DMS79 (cell line): ENCODE measurements at regions not wholly inside any gene's neighbourhood (a gene's known extent, or its start where the extent isn't known, plus 50 kb on each side); places are given as distances from the start of the nearest gene placed in this dataset.

Source experiments
- DNase-seq: peaks from one replicate; lab custom pipeline; 2025; lab: John Stamatoyannopoulos, UW

DNA sequence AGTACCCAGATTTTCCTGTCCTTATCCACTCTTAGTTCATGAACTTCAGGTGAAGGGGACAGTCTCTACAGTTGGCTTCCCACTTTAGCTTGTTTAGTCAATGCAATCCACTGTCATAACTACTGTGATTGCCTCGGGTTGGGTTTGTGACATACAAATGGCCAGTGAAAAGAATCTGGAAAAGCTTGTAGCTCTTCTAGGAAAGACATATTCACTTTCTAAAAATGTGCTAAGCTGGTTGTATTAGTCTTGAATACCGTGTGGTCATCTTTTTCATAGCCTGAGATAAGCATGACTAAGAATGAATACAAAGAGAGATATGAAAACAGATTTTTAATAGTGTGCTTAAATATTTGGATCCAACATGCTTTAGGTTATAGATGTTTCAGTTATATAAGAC, 1443.5 kb upstream of the IGFBP7 start:
- no peak for DNase-seq

DNA sequence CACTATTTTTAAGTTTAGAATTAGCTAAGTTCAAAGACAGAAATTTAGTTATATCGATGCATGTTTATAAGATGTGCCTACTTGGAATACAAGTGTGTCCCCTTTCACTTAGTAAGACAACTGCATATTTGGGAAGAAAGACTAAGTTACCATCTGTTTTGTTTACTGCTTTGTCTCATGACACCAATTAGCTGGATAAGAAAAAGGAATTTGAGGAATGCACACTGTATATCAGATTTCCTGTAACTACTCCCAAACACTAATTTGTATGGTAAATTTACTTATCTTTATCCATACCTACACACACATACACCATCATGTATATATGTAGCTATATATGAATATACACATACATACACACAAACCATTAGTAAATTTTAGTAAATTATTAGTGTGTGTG, 1442.8 kb upstream of the IGFBP7 start:
- DNase-seq, result no peak

DNA sequence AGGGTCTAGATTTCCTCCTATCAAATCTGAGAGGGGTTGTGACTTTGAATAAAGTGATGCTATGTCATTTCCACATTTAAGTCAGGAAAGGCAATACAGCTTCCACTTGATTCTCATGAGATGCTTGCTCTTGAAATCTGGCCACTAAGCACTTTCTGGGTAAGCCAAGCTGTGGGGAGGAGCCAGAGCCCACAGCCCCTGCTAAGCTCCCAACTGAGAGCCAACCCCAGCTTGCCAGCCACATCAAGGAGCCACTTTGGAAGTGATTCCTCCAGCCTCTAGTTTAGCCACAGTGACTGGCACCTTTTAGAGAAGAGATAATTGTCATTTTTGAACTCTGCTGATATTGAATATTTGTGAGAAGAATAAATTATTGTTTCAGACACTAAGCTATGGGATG, 1441.5 kb upstream of the IGFBP7 start:
- no peak for DNase-seq

DNA sequence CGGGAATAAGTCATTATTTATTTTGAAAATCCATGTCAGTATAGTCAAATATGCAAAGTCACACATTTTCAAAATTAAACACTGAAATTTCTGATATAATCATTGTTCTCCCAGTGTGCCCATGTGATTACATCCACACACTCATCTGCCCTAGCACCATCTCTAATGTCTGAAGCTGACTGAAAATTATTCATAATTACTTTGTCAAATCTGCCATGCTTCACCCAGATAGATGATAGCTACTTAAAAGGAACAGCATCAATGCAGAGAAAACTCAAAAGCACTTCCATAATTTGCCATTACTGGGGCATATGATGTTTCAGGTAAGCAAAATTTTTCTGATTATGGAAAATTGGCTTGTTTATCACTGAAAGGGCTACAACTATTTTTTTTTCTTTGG, 1433.3 kb upstream of the IGFBP7 start:
- DNase-seq, result no peak

DNA sequence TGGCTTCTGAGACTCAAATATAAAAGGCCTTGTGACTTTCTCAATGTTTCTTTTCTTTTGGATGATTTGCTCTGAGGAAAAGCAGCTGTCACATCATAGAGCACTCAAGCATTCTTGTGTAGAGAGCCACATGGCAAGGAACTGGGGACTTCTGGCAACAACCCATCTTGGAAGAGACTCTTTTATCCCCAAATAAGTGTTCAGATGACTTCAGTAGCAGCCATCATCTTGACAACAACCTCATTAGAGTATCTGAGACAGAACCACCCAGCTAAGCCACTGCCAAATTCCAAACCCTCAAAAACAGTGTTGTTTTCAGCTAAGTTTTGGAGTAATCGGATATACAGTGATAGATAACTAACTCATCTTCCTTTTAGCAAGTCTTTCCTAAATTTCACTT, 1431.7 kb upstream of the IGFBP7 start:
- DNase-seq, result no peak

DNA sequence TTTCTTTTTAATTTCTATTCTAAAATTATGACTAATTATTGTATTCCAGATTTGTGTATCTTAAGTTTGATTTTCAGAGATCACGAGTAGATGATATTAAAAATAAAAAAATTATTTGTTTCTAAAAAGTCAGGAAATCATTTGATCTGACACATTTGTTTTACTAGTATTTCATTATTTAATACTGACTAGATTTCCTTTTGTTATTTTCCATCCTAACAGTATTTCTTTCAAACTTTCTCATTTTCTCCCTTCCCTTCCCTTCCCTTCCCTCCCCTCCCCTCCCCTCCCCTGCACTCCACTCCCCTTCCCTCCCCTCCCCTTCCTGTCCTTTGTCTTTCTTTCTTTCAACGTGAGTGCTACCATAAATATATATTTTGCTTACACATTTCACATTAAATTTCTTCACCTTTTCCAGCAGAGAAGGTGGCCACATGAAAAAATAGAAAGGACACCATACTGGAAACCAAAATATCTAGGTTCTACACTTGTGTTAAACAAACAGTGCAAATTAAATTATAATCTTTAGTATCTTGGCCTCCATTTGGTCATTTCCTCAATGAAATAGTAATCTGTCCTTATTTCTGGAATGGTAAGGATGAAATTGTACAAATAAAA, 1412.7 kb upstream of the IGFBP7 start:
- no peak for DNase-seq

DNA sequence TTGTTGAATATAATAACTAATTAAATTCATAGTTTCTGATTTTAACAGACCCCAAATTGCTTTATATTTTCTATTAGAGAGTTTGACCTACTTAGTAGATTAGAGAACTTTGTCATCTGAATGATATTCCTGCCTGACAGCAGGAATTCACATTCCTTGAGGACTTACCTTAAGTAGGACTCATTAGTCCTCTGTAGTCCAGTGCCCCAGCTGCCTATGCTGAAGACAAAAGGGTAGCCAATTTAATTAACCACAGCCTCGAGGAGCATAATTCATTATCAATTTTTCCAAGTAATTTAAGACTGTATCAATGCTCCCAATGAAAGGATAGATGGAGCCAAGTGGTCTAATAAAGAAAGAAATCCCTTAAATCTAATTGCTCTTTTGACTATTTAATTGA, 1405.0 kb upstream of the IGFBP7 start:
- no peak for DNase-seq

DNA sequence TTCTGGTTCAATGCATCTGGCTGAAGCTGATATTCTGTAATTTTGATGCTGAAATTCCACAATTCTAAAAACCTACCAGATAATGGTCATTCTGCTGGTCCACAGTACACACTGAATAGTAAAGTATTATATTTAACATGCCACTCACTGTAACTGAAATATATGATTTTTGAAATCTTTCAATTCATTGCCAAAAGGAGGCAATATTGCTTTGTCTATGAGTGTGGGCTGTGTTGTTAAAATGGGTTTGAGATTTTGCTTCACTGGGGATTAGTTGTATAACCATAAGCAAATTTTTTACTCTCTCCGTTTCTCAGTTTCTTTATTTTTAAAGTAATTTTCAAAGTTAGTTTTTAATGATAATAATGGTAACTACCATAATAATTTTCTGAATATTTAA, 1404.1 kb upstream of the IGFBP7 start:
- no peak for DNase-seq

DNA sequence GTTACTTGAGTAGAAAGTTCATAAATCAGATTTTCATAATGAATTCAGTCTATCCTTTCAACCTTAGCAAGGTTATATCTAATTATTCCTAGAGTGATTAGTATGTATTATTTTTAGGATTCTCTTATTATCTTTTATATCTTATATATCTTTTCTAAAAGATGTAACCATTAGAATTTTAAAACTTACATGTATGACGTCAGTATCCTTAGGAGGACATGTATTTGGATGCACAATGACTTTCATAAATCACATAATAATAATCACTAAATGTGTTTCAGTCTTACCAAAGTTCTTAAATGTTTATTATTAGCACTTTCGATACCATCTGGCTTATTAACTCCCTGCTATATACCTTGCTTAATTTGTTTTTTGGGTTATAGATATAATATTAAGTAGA, 1400.5 kb upstream of the IGFBP7 start:
- no peak for DNase-seq

DNA sequence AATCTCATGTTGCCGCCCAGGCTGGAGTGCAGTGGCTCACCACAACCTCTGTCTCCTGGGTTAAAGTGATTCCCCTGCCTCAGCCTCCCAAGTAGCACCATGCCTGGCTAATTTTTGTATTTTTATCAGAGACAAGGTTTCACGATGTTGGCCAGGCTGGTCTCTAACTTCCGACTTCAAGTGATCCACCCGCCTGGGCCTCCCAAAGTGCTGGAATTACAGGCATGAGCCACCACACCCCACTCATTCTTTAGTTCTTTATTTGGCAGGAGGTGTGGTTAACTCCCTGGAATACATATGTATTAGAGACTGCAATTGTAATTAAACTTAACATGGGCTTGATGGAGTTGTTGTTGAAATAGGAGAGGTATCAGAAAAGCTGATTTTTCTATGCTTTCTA, 1396.9 kb upstream of the IGFBP7 start:
- no peak for DNase-seq

DNA sequence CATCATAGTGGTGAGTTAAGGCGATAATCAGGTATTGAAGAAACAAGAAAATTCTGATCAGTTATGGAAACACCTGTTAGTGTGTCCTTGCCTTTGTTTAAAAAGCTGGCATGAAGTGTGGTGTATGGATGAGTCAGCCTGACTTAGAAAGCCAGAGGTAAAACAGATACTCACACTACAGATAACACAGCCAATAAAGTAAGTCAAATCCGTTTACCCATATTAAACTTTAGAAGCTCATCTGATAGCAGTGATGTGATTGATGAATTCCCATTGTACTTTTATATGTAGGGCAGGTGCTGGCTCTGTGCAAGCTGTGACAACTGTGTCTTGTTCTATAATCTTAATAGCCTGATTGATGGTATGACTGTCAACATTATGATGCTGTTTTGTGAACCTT, 1392.7 kb upstream of the IGFBP7 start:
- DNase-seq, result no peak

DNA sequence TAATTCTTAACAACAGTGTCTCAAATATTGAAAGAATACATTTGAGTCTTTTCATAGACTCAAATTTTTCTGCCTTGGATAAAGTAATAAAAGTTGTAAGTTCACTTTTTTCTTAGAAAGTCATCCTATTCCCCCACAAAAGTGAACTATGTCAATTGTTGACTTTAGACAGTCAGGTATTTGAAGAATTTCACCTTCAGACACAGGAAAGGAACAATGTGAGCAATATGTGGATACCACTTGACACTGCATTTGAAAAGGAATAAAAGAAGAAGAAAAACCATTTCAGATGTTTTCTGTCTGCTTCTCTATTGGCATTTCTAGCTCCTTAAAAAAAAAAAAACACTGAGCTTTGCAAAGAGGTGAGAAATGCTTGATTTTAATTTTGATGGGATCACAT, 1389.0 kb upstream of the IGFBP7 start:
- no peak for DNase-seq

DNA sequence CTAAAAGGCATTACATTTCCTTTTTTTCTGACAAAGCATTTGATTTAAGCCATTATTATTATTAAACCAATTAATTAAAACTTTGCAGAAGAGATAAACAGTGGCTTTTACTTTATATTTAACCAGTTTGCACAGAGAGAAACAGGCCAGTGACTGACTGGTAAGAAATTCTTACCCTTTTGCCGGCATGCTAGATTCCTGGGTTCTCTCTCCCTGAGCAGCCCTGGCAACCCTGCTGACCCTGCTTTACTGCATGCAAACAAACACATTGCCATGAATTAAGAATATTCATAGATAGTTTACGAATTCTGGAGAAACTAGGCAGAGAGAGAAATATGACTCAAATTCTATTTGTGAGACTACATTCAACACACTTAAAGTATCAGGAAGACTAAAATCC, 1381.4 kb upstream of the IGFBP7 start:
- no peak for DNase-seq

DNA sequence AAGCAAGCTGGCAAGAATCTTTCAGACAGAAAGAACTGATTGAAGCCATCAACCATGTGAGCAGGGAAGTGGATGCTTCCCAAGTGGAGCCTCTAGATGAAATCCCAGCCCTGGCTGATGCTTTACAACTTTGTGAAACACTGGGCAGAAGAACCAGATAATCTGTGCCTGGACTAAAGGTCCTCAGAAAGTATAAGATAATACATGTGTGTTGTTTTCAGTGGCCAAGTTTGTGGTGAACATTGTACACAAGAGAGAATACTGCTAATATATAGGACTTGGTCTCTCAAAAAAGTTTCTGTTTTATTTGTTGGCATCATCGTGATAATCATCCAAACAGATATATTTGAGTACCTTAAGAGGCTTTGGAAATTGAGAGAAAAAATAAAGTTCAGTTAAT, 1367.8 kb upstream of the IGFBP7 start:
- DNase-seq, result no peak

DNA sequence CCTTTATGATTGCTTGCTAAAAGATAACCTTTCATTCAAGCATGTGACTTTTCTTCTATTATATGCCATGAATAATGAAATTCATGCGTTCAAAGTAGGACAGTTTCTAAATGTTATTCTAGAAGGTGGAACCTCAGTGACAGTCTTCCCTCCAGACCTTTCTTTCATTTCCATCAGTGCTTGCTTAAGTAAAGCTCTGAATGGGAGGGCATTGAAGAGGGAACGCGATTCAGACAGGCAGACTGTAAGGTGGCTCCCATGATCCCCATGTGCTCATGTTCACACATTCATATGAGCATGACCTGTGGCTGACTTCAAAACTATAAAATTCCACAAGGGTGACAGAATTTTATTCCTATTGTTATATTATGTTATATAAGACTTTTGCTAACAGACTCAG, 1367.3 kb upstream of the IGFBP7 start:
- DNase-seq, result no peak

DNA sequence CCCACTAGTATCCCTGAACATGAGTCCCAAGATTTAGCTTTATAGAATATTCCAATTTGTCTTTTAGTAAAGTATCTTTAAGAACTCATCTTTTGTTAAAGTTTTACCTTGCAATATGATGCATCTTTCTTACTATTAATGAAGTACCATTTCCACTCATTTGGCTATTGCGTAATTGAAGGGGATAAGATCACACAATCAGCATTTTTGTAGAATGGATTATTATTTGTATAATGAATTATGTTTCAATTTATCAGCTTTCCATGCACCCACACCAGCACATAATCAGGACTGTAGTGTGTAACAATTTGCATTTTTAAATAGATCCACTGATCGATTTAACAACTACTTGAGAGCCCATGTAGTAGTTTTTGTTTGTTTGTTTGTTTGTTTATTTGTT, 1364.9 kb upstream of the IGFBP7 start:
- no peak for DNase-seq

DNA sequence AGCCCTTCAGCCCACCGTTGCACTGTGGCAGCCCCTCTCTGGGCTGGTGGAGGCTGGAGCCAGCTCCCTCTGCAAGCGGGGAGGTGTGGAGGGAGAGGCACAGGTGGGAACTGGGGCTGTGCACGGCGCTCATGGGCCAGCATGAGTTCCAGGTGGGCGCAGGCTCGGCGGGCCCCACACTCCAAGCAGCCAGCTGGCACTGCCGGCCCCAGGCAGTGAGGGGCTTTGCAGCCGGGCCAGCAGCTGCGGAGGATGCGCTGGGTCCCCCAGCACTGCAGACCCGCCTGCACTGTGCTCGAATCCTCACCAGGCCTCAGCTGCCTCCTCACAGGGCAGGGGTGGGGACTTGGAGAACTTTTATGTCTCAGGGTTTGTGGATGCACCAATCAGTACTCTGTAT, 1354.8 kb upstream of the IGFBP7 start:
- no peak for DNase-seq

DNA sequence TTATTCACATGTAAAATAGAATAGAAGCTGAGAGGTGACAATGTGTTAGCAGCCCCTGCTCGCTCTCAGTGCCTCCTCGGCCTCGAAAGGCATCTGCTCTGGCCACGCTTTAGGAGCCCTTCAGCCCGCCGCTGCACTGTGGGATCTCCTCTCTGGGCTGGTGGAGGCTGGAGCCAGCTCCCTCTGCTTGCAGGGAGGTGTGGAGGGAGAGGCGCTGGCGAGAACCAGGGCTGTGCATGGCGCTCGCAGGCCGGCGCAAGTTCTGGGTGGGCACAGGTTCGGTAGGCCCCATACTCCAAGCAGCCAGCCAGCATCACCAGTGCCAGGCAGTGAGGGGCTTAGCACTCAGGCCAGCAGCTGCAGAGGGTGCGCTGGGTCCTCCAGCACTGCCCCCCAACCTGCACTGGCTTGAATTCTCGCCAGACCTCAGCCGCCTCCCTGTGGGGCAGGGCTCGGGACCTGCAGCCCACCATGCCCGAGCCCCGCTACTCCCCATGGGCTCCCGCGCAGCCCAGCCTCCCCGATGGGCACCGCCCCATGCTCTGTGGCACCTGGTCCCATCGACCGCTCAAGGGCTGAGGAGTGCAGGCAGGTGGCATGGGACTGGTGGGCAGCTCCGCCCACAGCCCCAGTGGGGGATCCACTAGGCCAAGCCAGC, 1346.7 kb upstream of the IGFBP7 start:
- DNase-seq, result no peak

DNA sequence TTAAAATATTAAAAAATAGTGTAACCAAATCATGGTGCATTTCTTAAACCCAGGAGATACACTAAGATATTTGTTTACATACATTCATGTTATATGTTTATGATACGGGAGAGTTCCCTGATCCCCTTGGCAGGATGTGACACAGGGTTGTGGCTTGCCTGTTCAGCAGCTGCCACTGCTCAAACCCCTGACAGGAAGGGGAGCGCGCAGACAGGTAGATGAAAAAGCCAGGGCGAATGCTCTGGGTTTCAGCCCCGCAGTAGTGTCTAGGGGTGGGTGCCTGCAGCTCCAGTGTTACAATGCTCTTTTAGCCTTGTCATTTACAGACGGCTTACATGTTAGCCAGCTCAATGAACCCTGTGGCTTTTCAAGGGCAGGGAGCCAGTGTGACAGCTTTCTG, 1343.8 kb upstream of the IGFBP7 start:
- DNase-seq, result no peak

DNA sequence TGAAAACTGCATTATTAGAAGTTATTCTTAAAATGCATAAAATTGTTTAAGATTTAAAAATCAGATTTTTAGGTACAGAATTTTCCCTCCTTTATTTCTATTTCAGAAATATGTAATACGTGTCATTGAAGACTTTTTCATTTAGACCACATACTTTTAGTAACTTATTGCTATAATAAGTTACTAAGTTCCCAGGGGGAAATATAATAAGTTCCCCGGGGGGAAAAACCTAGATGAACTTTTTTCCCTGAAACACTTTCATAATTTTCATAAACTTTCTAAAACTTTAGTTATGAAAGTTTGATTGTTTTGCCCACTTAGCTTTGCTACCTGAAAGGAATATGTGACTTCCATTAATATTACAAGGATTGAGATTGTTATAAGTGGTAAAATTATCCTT, 1341.5 kb upstream of the IGFBP7 start:
- DNase-seq, result no peak

DNA sequence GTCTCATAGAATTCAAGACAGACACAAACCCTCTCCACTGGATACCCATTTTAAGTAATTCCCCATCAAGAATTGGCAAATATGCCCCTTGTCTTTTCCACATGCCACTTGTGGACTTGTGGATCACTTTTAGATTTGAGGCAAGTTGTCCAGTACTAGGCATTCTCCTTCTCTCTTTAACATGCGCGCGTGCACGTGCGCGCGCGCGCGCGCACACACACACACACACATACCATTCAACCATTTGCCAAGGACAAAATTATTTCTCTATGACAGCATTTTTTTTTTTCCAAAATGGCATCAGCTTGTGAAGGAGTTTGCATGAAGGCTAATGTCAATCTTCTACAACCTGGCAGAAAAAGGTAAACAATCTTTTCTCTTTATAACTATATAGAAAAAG, 1325.7 kb upstream of the IGFBP7 start:
- DNase-seq, result no peak

DNA sequence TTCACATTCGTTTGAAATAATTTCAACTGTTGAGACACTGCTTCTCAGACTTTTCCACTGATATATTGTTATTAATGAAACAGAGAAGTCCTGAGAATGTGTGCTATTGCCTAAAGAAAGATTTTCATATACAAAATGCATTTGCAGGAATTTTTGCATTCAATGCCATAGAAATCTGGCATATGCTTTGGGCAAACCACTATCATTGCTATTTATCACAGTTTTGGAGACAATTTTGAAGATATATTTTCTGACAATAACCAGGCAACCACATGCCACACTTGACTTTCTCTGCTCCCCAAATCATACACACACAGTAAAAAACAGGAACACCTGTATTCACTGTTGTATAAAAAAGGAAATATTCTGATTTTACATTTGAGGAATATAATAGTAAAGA, 1303.7 kb upstream of the IGFBP7 start:
- DNase-seq, result no peak

DNA sequence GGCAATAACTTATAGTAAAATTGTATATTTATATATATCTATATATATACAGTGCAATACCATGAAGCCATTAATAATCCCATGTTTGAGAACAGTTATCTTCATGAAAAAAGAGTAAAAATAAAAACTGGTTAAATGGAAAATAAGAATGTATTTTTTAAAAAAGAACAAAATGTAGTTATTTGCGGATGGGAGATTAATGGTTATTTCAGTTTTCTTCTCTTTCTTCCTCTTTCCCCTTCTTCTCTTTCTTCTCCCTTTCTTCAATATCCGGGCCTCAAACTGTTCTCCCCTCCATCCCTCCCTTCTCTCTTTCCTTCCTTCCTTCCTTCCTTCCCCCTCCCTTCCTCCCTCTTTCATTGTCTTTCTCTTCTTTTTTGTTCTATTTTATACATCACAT, 1301.7 kb upstream of the IGFBP7 start:
- no peak for DNase-seq

DNA sequence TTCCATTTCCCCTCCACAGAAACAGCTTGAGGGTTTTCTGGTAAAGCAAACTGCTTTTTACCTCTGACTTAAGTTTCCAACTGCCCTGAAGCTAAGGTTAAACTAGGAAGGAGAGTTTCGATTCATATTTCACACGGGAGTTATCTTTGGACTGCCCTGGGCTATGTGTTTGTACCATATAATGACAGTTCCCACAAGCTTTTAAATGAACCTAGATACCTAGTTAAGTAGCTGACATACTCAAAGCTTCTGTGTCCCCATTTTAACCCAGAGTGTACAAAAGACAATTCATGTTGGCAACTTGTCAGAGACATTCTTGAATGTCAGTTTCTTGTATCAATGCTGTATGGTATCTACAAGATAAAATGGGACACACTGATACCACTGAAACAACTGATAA, 1296.6 kb upstream of the IGFBP7 start:
- DNase-seq, result no peak
